GM21717 (cell line): ENCODE measurements at regions not wholly inside any gene's neighbourhood (a gene's known extent, or its start where the extent isn't known, plus 50 kb on each side); places are given as distances from the start of the nearest gene placed in this dataset.
A peak's percentile ranks its signal among the peaks of the same experiment; 100 is the strongest.

ENCODE experiments used
- ATAC-seq: cut with Tn5 transposase; IDR thresholded peaks from one replicate; pipeline ENCODE4 v1.9.1; 2021; ENCODE audit warnings: mild to moderate bottlenecking, moderate library complexity; ENCODE audit not compliant: unreplicated experiment

DNA sequence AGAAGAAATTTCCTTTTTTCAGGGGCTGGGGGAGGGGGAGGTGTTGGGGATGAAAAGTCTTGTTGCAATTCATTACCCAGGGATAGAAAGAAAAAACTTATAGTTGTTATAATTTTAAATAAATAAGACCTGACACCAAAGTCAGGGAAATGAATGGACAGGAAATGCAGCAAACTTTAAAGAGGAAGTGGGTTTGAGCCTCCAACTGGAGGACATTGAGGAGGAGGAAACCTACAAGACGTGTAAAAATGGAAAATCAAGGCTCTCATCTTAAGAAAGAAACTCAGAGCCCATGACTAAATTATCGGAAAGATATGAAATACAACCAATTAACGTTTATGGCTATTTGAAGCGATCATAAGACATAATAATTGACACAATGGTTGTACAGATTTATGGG is 54.4 kb downstream of the NIBAN1 start:
- no peak for ATAC-seq

DNA sequence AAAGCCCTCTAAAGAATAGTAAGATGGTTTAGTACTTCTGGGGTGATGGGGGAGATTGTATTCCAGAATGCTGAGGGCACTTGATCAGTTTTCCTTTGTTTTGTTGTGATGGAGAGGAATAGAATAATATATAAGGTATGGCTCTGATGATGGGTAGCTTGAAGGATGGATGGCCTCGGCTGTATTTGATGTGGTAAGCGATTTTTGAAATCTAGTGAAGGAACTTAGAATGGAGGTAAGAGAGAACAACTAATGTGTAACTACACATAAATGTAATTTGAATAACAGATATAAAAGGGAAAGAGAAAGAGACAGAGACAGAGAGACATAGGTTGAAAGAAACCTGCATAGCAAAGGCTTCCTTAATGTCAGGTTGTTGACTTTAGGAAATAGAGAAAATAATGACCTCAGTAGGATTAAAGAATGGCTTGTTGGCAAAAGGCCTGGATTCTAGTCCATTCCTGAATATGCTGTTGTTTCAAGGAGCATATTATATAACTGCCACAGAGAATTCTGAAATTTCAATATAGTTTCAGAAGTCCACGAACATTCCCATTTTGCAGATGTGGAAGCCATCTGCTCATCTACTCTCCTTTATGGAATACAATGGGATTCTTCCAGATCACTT is 58.7 kb downstream of the NIBAN1 start:
- no peak for ATAC-seq

DNA sequence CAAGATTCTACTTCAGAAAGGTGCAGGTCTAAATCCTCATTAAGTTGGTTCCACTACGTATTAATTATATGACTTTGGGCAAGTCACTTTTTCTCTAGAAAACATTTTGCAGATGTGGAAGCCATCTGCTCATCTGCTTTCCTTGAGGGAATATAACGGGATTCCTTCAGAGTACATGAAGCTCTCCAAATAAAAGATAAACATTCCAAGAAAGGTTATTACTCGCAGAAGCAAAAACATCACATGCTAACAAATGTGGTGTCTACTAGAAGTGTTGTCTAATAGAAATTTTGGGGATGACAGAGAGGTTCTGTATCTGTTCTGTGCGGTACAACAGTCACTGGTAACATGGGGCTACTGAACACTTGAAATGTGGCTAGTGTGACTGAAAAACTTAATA is 60.2 kb downstream of the NIBAN1 start:
- no peak for ATAC-seq

DNA sequence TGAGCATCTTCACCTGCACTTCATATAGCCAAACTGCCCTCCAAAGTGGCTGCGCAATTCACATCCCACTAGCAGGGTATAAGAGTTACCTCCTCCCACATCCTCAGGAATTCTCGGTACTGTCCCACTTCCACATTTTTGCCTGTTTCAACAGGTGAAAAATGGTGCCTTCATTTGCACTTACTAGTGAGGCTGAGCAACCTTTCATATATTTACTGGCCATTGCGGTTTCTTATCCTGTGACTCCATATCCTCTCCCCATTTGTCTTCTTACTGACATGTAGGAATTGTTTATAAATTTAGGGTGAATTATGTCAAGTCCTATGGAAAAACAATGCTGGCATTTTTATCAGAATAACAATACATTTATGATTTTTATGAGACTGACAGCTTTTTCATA is 61.9 kb downstream of the NIBAN1 start:
- no peak for ATAC-seq

DNA sequence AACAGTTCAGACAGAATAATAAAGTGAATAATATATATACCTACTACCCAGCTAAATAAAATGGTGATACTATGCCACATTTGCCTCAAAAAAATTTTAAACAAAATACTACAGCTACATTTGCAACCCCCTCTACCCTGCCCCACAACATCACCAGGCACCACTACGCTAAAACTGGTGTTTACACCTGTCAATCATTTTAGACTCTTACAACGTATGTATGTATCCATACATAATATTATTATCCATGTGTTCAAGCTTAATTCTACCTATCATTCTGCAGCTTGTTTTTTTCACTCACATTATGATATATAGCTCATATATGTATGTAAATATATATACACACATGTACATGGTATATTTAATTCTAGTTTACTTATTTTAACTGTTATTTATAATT is 62.5 kb downstream of the NIBAN1 start:
- no peak for ATAC-seq

DNA sequence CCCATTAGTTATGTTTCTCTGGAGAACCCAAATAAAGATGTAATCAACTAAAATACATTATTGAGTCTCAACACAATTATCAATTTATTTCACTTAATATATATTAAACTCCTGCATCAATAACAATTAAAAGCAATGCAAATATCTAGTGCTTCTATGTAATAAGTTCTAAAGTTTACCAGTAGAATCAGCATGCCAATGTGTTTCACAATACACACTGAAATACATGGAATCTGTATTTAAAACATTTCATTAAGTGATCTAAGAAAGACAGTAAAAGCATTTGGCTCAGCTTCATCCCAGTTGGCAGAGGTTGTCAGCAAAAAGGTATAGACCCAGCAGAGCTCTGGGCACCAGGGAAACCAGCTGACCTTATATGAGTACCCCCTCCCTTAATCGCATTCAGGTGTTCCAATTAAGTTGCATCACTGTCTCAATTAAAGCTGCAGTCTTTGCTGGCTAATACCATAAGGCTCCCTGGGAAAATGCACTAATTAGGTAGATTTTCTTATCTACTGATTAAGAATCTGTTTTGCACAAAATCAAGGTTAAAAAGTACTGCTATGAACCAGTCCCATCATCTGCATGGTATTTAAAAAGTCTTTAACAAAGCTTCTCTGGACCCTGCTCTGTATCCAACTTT is 63.1 kb downstream of the NIBAN1 start:
- ATAC-seq: no peak

DNA sequence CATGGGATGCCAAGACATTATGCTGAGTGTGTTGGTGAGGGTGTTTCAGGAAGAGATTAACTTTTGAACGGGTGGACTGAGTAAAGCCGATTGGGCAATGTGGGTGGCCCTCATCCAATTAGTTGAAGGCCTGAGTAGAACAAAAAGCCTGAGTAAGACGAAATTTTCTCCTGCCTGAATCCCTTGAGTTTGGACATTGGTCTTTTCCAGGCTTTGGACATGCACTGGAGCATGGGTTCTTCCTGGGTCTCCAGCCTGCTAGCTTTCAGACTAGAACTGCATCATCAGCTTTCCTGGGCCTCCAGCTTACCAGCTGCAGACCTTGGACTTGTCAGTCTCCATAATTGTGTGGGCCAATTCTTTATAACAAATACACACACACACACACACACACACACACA is 63.6 kb downstream of the NIBAN1 start:
- ATAC-seq: no peak

DNA sequence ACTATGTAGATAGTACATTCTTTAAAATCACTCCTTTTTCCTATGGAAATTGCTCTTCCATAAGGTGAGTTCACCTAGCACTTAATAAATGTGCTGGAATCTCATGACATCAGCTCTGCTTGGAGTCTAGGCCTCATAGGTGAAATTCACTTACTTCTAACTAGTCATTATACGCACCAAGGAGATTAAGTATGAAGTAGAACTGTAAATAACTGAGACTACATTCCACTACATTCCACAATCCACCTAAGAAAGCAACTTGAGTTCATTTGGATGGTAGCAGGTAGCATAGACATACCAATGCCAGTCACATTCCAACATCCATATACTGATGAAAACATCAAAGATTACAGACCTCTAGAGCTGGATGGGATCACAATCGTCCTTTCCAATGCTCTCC is 64.3 kb downstream of the NIBAN1 start:
- no peak for ATAC-seq

DNA sequence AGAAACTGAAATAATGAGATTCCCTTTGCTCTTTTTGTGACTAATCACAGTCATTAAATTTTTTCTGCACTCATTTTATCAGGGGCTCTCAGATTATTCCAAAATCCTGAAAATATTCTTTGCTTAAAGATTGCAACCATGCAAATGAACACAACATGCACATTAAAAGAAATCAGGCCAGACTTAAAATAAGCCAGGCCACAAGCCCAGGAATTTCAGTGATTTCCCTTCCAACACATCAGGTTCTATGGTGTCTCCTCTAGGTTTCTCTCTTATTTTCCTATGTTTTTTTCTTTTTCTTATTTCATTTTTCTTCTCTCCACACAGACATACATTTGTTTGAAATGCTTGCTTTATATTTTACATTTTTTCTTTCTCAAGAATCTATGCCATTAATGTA is 65.3 kb downstream of the NIBAN1 start:
- ATAC-seq: no peak

DNA sequence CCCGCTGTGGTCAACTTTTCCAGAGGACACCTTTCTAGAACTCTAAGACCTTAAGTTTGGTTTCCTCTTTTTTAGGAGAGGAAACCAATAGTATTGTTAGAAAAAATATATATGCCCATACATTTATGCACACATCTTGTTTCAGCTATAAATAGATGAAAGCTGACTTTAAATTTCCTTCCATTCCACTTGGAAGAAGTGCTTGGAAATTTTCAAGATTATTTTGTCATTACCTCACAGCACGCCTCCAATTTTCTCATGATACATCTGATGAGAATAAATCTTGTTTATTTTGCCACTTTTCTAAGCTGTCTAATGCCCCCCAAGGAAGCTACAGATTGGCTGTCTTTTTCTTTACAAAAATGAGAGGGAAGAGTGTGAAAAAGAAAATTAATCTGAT is 65.8 kb downstream of the NIBAN1 start:
- ATAC-seq: no peak

DNA sequence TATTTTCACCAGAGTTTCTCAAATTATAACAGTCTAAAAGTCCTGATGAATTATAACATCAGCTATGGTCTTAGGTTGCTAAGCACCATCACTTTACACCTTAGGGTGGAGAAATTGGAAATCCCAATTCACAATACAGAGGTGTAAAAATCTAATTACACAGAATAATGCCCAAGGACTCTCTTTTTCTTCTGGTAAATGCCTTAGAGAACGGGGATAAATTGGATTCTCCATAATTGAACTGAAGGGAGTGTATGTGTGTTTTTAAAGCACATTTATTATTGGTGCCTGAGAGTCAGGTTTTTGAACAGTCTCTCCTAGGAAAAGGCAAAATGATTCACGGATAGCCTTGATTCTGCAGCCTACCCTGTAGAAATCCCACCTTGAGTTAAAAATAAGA is 66.8 kb downstream of the NIBAN1 start:
- ATAC-seq: no peak

DNA sequence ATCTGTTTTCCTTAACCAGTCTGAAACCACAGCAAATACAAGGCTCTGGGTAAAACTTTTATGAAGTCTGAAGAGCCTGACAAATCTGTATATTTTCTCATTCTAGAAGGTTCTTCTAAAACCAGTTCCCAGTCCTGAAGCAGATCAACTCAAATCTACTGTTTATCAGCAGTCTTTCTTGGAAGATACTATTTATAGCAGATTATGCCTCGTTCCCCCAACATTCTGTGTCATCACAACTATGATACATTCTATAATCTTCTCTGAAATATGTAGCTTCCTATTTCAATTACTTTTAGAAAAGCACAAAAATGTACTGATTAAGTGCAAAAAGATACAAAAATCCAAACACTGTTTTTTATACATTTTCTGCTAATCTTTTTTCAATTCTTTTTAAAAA is 67.5 kb downstream of the NIBAN1 start:
- ATAC-seq: no peak

DNA sequence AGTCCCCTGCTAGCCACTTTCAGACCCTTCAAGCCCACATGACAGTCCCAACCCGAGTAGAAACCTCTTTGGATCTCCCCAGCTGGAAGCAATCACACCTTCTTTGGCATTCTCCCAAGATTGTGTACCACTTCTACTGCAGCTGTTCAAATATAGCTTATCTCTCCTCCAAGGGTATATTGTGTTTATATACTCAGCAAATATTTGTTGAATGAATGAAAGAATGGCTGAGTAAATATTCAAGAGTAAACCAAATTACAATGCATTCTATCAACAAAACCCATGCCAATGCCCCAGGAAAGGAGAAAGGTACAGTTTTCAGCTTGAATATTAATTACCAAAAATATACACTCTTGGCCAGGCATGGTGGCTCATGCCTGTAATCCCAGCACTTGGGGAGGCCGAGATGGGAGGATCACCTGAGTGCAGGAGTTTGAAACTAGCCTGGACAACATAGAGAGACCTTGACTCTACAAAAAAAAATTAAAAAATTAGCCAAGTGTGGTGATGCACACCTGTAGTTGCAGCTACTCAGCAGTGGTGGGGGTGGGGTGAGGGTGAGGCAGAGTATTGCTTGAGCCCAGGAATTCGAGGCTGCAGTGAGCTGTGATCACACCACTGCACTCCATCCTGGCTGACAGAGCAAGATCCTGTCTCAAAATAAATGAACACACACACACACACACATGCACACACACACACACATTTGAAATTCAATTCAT is 68.5 kb downstream of the NIBAN1 start:
- no peak for ATAC-seq

DNA sequence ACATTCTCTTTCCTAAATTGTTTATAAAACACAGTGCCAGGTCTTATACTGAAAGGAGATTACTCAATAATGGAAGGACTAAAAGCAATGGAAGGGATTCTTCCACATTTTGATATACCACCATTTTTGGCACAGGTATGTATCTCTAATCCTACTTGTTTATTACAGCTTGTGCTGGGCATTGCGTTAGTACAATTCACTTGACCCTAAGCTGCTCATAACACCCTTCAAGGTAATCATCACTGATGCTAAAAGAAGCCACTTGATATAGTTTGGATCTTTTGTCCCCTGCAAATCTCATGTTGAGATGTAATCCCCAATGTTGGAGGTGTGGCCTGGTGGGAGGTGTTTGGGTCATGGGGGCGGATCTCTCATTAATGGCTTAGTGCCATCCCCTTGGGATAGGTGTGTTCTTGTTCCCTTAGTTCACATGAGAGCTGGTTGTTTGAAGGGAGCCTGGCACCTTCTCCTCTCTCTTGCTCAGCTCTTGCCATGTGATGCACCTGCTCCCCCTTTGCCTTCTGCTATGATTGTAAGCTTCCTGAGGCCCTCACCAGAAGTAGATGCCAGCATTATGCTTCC is 71.1 kb downstream of the NIBAN1 start:
- ATAC-seq: no peak

DNA sequence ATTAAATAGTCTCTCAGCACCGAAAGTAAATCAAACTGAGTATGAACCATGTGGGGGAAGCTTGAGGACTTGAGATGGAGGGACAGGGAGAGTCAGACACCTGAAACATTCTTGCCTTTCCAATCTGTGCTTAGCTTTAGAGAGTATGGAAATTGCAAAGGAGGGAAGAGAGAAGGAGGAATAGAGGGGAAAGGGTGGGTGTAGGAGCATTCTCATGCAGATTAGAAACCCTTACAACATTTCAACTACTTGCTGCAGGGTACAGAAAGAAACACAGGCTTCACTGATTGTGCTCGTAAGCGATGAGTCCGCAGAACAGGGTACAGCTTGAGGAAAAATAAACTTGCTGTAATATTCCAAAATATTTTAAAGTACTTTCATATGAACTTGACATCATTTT is 73.8 kb downstream of the NIBAN1 start:
- ATAC-seq: no peak

DNA sequence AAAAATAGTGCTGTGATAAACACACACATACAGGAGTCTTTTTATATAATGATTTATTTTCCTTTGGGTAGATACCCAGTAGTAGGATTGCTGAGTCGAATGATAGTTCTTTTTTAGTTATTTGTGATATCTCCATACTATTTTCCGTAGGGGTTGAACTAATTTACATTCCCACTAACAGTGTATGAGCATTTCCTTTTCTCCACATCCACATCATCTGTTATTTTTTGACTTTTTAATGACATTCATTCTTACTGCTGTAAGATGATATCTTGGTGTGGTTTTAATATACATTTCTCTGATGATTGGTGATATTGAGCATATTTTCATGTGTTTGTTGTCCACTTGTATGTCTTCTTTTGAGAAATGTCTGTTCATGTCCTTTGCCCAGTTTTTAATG is 78.3 kb downstream of the NIBAN1 start:
- no peak for ATAC-seq

DNA sequence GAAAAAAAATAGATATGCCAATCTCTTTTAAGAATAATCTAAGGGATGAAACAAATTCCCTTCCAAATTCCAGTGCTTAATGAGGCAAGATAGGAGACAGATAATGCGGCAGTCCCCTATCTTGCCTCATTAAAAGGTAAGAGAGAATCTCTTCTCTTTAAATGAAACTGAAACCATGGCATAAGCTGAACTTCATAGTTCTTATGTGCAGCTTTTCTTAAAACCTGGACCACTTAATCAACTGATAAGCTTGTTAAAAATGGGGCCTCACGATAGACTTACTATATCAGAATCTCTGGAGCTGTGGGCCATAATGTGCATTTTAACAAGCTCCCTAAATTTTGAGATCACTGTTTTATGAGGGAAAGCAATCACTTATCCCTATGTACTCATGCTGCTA is 79.2 kb downstream of the NIBAN1 start:
- ATAC-seq: no peak

DNA sequence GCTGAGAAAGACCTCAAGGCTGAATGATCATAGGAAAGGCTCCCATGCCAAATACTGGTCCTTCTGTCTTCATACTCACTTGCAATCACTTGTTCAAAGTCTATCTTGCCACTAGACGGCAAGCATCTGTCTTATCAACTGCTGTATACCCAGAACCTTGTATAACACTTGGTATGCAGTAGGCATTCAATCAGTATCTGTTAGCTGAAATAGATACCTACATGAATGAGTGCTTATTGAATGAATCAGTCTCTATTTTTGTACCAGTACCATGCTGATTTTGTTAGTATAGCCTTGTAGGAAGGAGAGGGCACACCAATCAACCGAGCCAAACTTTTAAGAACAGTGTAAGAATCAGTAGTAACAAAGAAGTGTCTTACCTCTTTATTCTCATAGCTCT is 80.6 kb downstream of the NIBAN1 start:
- no peak for ATAC-seq

DNA sequence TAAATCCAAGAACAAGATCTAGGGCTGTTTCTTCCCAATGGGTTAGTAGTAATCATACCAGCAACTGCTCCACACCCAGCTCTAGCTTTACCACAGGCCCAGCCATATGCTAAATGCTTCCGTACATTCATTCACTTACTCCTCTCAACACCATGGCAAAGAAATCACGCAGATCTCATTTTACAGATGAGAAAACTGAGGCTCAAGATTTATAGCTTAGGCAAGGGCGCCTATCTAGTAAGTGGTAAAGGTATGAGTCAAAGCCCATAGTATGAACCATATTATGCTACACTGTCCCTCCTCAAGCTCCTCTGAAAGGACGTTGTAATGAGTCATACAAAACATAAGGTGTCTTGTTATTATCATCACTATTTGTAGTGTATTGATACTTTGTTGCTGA is 82.2 kb downstream of the NIBAN1 start:
- ATAC-seq: peak; percentile 91

DNA sequence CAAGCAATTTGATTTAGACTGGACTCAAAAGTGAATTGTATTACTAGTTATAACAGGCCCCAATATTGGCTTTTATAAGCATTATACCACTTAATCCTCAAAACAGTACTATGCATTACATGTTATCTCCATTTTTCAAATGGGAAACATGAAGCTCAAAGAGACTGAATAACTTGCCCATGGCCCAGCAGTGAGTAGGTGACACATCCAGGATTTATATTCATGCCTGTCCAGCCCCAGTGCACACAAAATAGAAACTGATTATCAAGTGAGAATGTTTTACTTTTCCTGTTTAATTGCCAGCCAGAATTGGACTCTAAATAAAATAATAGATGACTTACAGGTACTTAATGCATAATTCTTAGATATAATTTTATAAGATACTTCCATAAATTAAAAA is 82.9 kb downstream of the NIBAN1 start:
- no peak for ATAC-seq

DNA sequence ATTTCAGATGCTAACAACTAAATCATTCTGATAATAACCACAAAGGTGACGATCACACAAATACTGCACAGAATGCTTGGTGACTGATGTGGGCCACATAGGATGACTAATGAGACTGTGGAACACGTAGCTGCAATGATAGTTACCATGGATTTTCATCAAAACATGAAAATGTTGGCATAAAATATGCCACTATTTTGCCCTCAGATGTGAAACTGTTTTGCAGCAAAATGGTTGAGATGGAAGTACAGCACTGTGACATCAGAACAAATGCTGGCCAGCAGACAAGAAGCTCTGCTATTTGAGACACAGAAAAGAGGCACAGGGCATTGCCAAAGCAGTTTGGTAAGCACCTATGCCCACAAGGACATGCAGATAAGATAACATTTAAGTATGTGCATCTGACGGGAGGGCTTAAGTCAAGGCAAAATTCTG is 83.8 kb downstream of the NIBAN1 start:
- ATAC-seq: no peak

DNA sequence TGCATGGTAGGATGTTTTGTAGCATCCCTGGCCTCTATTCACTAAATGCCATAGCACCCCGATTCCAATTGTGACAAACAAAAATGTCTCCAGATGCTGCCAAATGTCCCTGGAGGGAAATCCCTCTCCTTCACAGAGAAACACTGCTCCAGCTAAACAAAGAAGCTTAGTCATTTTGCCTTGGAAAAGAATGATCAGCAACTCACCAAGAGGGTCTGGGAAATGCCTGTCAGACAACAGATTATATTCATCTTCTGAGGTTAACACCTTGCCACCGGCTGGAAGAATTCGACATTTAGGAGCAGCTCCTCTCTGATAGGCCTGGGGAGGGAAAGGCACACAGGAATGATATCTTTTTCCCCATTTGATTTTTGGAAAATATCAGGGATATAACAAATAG is 84.4 kb downstream of the NIBAN1 start:
- no peak for ATAC-seq
